SK-MEL-5 (cell line): ENCODE measurements at regions not wholly inside any gene's neighbourhood (a gene's known extent, or its start where the extent isn't known, plus 50 kb on each side); places are given as distances from the start of the nearest gene placed in this dataset.

ENCODE experiments used
- DNase-seq: peaks from one replicate; pipeline ENCODE4 v3.0.0-alpha.2; 2016; ENCODE audit warnings: low read depth, low spot score
- in situ Hi-C: cut with HindIII; loops from 2 replicates; pipeline ENCODE4 v1.10.0; 2016; ENCODE audit warnings: low sequenced_read_pairs, high pct_unique_total_duplicates, low pct_unique_long_range_greater_than_20kb

DNA sequence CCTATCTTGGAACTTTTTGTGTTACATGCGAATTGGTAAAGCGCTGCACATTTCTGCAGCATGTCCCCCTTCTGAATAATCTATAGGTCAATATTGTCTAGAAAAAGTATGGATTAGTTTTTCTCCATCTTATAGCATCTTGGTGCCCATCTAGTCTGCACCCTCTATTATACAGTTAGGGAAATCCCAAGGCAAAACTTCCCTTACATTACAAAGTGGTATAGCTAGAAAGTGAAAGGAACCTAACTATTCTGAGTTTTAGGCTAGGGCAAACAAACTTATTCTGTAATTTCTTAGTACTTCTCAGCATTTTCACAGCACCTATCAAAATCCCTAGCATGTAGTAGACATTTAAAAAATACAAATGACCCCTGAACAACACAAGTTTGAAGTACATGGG lies 133.5 kb upstream of the CCDC28A start:
- no peak for DNase-seq
- in situ Hi-C loops = no loop called here

DNA sequence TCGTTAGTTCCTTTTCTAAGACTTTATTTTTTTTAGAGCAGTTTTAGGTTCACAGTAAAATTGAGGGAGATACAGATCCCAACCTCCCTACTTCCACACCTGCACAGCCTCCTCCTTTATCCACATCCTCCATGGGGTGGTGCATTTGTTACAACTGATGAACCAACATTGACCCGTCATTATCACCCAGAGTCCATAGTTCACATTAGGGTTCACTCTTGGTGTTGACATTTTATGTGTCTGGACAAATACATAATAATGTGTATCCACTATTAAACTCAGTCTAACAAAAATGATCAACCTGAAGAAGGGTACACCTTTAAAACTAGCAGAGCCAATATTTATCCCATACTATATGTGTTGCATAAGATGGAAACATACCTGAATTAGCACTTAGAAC lies 130.4 kb upstream of the CCDC28A start:
- in situ Hi-C loops = no loop called here
- no peak for DNase-seq

DNA sequence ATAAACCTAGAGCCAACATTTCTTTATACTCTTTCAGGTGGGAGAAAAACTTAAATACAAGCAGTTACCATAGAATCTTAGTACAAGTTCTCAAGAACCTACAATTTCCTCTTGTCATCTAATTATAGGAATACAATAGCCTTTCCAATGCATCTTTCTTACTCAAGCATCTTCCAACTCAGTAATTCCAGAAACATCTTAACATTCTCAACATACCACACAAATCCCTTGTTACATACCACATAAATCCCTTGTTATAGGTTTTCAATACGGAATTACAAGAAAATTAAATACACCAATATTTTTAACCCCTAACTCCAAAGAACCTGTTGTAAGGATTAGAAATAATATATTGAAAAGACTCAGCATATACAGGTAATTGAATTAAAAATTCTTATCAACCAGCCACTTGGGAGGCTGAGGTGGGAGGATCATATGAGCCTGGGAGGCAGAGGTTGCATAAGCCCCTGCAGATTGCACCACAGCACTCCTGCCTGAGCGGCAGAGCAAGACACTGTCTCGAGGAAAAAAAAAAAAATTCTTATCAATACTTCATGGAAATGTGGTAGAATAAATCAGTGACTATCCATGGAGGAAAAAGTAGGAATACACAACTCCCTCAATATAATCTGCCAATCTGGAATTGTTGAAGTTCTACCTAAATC lies 127.5 kb upstream of the CCDC28A start:
- no peak for DNase-seq
- in situ Hi-C loops = no loop called here

DNA sequence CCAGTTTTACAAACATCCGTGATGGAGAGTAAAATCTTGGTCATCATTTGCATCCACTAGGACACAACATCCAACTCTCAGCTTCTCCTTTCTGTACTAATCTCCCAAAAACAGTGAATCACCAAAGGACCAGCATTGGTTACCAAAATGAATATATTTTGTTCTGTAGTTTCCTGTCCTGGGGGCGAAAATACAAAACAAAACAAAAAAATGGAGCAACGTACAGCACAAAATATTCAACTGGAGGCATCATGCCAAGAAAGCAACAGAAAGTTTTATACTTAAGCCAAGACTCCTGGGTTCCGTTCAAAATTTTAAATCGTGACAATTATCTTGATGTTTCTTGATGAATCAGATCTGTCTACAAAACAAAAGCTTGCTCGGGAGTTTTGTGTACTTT lies 126.6 kb upstream of the CCDC28A start:
- in situ Hi-C loops = no loop called here
- no peak for DNase-seq

DNA sequence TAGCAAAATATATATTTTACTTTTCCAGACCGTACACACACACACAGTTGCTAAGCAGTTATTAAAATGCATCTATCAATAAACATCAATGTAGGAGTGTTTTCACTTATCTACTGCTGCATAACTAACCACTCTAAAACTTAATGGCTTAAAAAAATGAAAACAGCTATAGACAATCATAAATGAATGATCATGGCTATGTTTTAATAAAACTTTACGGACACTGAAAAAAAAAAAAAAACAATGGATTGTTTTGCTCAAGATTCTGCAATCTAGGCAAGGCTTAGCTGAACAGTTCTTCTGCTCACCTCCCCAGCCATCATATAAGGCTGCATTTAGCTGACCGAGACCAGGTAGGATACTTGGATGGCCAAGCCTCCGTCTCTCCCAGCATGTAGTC lies 125.4 kb upstream of the CCDC28A start:
- no peak for DNase-seq
- in situ Hi-C loops = no loop called here

DNA sequence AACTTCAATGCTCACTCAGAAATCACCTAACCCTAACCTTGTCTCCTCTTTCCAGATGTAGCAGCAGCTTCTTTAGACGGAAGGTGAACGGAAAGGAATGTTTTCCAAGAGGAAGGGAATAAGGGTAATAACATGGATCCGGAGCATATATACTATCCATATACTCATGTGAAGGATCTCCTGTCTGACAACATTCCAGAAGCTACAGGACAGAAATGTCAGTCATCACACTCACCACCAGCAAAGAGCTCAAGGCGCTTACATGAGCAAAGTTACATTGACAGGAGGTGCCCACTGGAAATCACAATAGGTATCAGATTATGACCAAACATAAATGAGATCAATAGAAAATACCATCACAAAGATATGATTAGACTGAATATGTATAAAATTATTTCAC lies 122.1 kb upstream of the CCDC28A start:
- DNase-seq = no peak
- in situ Hi-C loops = no loop called here

DNA sequence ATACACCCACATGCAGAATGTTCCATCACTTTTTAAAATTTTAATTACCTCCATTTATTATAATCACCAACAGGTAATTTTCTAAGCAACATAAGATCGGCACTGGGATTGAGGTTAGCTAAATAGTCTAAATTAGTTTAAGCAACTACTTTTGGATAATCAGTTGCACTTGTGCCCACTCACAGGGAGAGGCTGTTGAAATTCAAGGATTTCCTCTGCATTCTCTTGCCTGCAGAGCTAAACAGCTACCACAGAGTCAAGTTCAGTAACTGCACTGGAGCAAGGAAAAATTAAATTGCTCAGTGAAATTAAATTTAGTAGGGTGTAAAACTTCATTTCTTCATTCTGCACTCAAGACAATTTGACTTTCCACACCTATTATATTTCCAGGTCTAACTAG lies 120.7 kb upstream of the CCDC28A start:
- in situ Hi-C loops = no loop called here

DNA sequence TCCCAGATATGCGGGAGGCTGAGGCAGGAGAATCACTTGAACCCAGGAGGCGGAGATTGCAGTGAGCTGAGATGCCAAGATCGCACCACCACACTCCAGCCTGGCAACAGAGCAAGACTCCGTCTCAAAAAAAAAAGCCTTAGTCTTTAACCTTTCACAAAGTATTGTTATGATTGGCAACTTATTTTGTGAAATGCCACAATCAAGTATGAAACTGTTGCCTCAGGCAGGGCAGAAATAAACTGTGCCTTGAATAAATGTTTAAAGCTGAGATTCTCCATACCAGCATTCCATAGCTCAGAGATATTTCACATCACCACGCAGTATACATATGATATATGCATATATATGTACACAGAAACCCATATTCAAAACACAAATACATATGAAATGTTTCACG lies 120.1 kb upstream of the CCDC28A start:
- in situ Hi-C loops = no loop called here
- DNase-seq = no peak

More for the DNA sequence above, 120.7 kb upstream of the CCDC28A start:
- no peak for DNase-seq

DNA sequence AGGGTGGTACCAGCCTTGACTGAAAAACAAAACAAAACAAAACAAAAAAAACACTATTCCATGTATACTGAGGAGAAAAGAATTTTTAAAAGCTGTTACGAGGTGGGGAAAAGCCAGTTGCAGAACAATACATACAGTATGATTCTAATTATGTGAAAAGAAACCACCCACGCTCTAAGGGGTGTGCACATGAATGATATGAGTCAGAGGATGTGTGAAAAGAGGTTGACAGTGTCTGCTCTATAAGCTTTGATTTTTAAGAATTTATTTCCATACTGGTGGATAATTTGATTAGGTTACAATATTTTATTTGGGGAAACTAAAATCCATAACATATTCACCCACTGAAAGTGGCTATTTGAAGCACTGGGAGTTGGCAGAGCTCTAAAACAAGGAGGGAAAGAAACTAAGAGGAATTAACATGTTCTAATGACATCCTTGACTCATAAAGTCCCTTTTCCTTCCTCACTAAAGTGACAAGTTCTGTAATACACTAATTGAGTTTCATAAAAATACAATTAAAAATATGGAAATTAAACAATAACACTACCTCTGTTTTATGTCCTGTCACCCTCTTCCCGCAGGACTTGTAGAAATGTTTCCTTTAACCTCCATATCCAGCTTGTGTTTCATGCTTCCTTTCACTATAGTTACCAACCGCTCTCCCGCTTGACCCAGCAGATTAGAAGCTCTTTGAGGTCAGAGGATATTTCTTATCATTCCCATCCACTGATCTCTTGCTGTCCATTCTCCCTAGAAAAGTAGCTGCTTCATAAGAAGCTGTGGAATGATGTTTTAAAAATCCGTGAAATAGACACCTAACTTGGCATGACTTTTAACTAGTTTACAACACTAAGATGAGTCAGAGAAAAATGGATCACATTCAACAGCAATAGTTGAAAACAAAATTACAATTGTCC lies 118.6 kb upstream of the CCDC28A start:
- in situ Hi-C loops = no loop called here
- DNase-seq = peak; percentile 81

DNA sequence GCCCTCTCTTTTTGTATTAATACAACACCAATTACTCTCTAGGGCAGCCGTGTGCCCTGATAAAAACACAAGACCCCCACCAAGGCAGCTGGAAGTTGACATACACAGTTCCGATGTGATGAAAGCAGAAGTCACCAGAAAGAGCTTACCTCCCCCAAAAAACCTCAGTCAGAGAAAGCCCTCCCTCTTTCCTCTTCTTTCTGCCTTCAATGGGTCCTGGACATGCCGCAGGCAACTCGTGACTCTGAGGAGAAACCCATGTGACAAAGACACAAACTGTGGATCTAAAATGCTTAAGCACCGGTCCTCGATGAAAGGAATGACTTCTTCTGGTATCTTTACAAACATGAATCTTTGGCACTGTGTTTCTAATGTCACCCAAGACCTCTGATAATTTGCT lies 117.7 kb upstream of the CCDC28A start:
- in situ Hi-C loops = no loop called here
- DNase-seq = peak; percentile 98

DNA sequence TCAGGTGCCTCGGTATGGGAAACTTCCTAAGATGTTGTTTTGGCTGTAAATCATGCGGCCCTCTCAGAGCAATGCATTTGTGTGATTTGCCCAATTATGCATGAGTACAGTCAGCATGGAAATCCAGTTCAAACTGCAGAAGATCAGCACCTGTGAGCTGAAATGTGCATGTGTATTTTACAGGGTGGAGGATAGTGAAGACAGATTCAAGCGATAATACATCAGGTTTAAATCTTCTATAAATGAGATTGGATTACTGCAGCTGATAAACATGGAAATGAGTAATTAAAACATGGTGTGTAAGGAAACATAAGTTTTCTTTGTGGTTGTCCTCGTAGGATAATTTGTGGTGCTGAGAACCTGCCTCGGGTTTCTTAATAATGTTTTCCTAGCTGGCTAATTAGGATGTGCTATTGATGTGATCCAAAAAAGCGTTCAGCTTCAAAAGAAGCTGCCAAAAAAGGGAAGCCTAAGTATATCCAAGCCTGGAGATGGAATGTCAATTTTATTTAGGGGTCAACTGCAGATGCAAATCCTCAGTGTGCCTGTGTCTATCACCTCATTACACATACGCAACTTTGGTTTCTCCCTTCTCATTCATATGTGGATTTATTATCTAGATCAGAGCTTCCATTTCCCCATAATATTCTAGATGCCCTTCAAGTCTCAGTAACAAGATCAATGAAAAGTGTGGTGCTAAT lies 117.1 kb upstream of the CCDC28A start:
- no peak for DNase-seq
- in situ Hi-C loops = no loop called here

DNA sequence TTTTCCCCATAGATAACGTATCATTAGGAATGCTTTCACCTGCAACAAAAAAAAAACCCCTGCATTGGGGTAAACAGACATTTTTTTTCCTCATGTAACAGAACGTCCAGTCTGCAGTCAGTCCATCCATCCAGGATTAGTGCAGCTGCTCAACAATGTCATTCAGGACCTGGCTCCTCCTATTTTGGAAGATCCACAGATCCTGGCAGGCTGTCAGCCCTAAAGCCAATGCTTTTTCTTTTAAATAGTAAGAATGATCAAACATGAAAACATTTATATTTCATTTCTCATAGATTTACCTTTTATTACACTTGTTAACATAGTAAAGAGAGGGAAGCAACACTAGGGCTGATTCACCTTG lies 116.5 kb upstream of the CCDC28A start:
- DNase-seq = peak; percentile 55
- in situ Hi-C loops = no loop called here

DNA sequence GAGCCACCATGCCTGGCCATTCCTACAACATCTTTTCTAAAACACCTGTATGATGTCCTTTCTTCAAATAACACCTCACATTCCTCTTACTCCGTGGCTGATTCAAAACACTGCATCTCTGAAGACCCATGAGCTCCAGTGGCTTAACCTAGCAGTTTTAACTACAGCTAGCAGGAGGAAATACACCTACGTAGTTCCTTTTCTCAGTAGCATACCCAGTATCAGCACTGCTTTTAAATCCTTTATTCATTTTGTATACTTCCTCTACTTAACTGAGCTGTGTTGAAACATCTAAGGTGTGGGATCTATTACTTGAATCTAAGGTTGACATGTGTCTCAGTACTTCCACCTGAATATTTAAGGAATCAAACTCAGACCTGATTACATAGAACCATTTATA lies 113.6 kb upstream of the CCDC28A start:
- DNase-seq = no peak
- in situ Hi-C loops = no loop called here

DNA sequence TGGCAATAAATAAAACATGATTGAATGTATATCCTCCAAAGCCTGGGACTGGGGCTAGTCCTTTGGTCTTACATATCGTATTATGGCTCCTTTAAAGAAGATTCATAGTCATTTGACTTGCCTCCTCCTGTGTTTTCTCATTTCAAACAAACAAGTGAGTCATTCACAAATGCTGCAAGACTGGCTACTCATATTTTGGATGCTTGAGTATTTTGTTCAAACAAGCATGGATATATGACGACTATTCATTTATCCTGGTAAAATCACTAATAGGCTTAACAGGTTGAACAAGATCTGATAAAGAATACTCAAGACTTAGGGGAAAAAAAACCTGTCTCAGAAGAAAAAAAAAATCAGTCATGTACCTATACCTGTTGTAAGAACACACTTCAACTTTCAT lies 111.1 kb upstream of the CCDC28A start:
- in situ Hi-C loops = no loop called here

DNA sequence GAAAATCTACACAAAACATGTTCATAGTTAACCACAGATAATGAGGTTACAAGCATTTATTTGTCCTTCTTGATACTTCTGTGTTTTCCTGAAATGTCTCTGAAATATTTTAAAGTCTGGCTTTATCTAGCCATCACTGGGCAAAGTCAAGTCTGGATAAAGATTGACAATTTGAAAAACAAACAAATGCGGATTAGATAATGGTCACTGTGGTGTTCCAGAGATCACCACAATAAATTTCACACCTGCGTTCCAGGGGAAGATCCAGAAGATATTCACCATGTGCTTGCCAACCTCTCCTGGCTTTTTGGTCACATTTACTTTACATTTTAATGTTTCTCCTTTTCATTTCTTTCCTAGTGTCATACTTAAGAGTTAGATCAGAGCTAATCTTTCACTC lies 109.7 kb upstream of the CCDC28A start:
- in situ Hi-C loops = no loop called here
- no peak for DNase-seq

More for the DNA sequence above, 111.1 kb upstream of the CCDC28A start:
- peak; percentile 89 for DNase-seq

DNA sequence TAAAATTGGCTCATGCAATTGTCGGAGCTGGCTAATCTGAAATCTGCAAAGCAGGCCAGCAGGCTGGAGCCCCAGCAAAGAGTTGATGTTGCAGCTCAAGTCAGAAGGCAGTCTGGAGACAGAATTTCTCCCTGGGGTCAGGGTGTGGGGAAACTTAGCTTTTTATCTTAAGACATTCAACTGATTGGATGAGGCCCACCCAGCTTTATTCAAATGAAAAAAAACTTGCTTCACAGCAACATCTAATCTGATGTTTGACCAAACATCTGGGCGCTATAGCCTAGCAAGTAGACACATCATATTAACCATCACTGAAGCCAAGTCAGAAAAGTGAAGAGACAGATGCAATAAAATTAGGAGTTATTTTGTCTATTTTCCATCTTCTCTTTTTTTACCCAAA lies 108.8 kb upstream of the CCDC28A start:
- no peak for DNase-seq
- in situ Hi-C loops = no loop called here

DNA sequence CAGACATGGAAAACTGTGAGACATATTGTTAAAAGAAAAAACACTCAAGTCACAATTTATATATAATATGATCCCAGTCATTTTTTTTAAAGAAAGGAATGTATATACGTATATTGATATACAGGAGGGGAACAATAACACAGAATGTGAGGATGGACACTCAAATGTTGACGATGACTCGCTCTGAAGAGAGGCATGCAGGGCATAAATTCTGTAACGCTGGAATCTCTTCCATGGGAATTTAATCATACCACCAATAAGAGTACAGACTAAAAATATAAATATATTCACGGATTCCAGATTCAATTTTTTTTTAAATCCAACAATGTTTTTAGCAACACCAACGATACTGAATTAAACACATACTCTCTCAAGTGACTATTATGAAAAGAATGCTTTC lies 106.9 kb upstream of the CCDC28A start:
- DNase-seq = no peak
- in situ Hi-C loops = no loop called here

DNA sequence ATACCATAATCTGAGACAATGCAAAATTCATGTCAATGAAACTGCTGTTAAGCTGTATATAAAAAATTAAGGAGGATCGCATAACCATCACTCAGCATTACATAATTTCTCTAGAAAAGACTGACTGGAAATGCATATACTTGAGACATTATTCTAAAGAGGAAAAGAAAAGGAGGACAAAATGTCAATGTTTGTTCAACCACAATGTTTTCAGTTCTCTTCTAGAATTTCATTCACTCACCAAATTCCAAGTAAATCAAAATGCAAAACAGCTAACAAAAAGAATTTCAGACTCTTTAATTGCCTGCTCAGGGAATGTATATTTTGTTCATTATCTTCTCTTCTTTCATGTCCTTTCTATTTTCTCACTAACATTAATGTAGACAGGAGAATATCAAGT lies 106.2 kb upstream of the CCDC28A start:
- in situ Hi-C loops = no loop called here
- no peak for DNase-seq

DNA sequence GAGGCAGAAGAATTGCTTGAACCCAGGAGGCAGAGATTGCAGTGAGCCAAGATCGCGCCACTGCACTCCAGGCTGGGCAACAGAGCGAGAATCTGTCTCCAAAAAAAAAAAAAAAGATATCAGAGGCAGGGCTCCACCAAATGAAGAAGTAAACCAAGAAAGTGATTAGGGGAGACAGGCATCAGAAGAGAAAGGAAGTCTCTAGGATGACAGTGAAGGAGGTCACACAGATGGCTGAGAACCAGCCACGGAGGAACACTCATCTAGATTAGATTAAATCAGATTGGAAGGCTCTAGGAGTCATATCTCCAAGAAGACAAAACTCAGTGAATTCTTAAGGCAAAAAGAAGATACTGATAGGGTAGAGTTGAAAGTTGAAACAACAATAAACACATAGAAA lies 102.2 kb upstream of the CCDC28A start:
- no peak for DNase-seq
- in situ Hi-C loops = no loop called here
